ENCODE measurements at regions not wholly inside any gene's neighbourhood (a gene's known extent, or its start where the extent isn't known, plus 50 kb on each side); places are given as distances from the start of the nearest gene placed in this dataset.
"Not testable (repeated sequence)": the region's sequence is repeated elsewhere in the genome, so short reads cannot be mapped to it uniquely, and the experiment has no call there.

DNA sequence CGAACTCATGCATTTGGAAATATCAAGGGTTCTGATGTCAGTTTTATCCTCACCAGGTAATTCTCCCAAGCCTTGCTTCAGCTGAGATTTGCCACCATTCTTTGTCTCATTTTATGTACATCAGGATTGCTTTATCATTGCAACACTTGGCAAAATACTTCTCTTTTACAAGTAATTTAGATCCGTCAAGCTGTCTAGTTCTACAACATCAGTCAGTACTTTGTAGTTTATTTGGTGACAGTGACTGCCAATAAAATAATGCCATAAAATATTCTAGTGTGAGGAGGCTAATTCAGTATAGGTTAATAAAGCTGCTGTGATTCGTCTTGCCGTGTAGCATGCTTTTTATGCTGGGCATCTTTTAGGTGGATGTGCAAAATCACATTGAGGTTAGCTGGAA lies 565.3 kb upstream of the SGO1 start:
- intact Hi-C loops (cut with micrococcal nuclease), result no loop called here
- H3K9me3 Mint-ChIP-seq, result peaks cover 44% of the 10 kb centered on the region
- POLR2A ChIA-PET, result no interaction called here

DNA sequence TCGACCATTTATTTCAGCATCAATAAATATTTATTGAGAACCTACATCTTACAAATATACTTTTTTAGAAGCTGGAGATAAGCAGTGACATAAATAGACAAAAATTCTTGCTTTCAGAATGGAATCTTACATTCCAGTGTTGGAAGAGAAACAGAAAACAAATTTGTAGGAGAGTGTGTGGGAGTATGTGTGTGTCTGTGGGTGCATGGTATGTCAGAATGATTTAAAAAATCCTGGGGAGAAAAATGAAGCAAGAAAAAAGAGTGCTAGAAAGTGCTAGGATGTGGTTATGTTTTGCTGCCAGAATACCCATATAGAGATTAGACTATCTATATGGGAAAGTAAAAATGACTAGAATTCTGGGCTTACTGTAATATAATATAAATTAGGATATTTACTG lies 561.7 kb upstream of the SGO1 start:
- DNase-seq, result no peak

More for the DNA sequence above, 565.3 kb upstream of the SGO1 start:
- Mint-ChIP-seq H3K4me3 (no peak overlapping the region), H3K36me3 (no peaks in the 10 kb centered on the region), H3K27ac (no peak overlapping the region), H3K4me1 (ENCODE audit: low read depth) (no peaks in the 10 kb centered on the region), H3K27me3 (no peaks in the 10 kb centered on the region)
- CTCF ChIA-PET, result interaction anchor here (0.8 kb wide), 1 partner anchor 306 kb away, joined by 3 read pairs; no protein-coding TSS in a partner anchor
- DNase-seq, result no peak

DNA sequence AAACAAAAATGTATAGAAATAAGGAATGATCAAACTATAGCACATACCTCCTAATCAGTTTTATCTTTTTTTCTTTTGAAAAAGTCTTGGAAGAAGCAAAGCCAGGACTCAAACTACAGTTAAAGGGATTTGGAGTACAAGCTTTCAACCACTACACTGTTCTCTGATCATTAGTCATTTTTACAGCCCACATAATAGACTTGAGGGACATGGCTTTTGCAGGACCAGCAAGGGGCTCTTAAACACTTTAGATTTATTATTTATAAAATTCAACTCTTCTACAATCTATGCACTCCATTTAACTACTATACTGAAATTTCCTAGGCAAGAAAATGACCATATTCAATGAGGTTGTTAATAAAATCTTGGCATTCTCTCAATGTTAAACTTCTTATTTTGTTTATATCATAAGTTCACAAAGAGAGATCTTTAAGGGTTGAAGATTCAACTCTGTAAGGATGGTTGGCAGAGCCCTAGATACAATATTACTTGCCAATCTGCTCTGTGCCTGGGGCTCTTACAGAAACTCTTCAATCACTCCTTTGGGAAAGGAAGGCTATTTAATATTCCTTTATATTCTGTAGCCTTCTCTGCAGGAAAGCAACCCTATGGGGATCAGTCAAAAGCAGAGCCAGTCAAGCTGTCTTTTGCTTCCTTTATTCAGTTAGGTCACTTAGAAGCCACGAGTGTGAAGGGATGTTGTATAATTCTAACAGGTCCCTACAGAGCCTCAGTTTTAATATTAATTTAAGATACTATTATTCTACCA lies 557.7 kb upstream of the SGO1 start:
- ChIA-PET CTCF (no interaction called here), POLR2A (no interaction called here)
- H3K36me3 Mint-ChIP-seq, result no peaks in the 10 kb centered on the region
- H3K4me1 Mint-ChIP-seq (ENCODE audit: low read depth), result no peaks in the 10 kb centered on the region
- intact Hi-C loops (cut with micrococcal nuclease), result no loop called here
- no peak overlapping the region for H3K27ac Mint-ChIP-seq
- no peak overlapping the region for H3K4me3 Mint-ChIP-seq
- H3K9me3 Mint-ChIP-seq, result peaks cover 13% of the 10 kb centered on the region
- H3K27me3 Mint-ChIP-seq, result no peaks in the 10 kb centered on the region
- DNase-seq, result no peak

More for the DNA sequence above, 561.7 kb upstream of the SGO1 start:
- H3K27ac Mint-ChIP-seq, result no peak overlapping the region
- POLR2A ChIA-PET, result no interaction called here
- CTCF ChIA-PET, result no interaction called here
- H3K9me3 Mint-ChIP-seq, result peaks cover 27% of the 10 kb centered on the region
- no peaks in the 10 kb centered on the region for H3K27me3 Mint-ChIP-seq
- intact Hi-C loops (cut with micrococcal nuclease), result no loop called here
- H3K4me3 Mint-ChIP-seq, result no peak overlapping the region
- no peaks in the 10 kb centered on the region for H3K36me3 Mint-ChIP-seq
- H3K4me1 Mint-ChIP-seq (ENCODE audit: low read depth), result no peaks in the 10 kb centered on the region

DNA sequence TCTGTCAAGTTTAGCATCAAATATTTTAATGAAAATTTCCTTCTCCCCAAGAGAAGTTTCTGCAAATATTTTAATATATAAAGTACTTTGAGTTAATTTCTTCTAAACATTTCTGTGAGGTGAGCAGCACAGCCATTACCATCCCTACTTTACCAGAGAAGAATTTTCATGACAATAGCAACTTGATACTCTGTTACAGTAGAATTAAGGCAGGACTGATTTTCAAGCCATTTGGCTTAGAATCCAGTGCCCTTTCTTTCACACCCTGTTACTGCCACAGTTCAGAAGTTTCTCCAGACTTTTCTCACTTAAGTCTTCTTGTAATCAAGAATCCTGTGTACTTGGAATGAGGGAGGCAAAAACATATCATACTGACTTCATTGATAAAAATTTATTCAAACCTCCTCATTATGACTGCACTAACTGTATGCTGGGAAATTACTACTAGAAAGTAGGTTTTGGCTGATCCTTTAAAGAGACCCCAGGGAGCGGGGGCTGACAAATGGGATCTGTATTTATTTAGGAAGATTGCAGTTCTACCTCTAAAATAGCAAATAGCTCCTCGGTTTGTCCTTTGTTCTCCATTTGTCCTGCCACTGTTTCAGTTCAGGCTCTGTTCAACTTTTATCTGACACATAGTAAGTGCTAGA lies 557.0 kb upstream of the SGO1 start:
- ChIA-PET POLR2A (no interaction called here), CTCF (no interaction called here)
- intact Hi-C loops (cut with micrococcal nuclease), result no loop called here
- Mint-ChIP-seq H3K27ac (no peak overlapping the region), H3K9me3 (peaks cover 10% of the 10 kb centered on the region), H3K36me3 (no peaks in the 10 kb centered on the region), H3K4me1 (ENCODE audit: low read depth) (no peaks in the 10 kb centered on the region), H3K27me3 (no peaks in the 10 kb centered on the region), H3K4me3 (no peak overlapping the region)
- no peak for DNase-seq

DNA sequence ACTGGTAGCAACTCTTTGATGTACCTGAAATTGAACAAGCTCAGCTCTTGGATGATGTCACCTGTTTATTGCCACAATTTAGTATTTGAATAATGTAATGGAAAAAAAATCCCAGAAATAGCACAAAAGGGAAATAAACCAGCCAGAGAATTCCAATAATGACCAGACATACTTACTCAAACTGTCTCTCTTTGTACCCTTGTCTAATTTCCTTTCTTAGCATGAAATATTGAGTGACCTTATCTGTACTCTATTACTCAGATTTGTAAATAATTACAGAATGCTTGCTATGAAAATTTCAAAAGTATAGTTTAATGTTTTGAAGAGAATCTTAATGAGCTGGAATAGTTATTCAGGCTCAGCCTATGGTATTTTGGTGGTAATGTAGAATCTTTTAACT lies 555.4 kb upstream of the SGO1 start:
- Mint-ChIP-seq H3K36me3 (no peaks in the 10 kb centered on the region), H3K9me3 (peaks cover 3% of the 10 kb centered on the region), H3K27me3 (no peaks in the 10 kb centered on the region), H3K27ac (no peak overlapping the region), H3K4me1 (ENCODE audit: low read depth) (no peaks in the 10 kb centered on the region), H3K4me3 (no peak overlapping the region)
- intact Hi-C loops (cut with micrococcal nuclease), result no loop called here
- POLR2A ChIA-PET, result no interaction called here
- no peak for DNase-seq
- CTCF ChIA-PET, result no interaction called here

DNA sequence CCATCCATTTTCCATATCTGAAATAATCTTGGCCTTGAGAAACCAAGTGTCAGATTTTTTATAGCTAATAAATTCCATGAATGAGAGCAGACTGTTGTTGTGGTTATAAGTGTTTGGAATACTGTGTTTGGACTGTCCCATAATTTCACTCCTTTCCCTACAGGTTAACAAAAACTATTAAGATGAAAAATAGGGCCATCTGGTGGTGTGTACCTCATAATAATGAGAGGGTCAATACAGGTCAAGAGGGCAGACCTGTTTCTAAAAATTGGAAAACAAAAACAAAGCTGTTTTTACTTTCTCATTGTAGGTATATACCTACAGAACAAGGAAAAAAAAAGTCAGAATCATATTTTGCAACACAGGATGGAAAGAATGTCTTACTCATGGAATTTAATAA lies 553.8 kb upstream of the SGO1 start:
- CTCF ChIA-PET, result no interaction called here
- H3K4me1 Mint-ChIP-seq (ENCODE audit: low read depth), result no peaks in the 10 kb centered on the region

DNA sequence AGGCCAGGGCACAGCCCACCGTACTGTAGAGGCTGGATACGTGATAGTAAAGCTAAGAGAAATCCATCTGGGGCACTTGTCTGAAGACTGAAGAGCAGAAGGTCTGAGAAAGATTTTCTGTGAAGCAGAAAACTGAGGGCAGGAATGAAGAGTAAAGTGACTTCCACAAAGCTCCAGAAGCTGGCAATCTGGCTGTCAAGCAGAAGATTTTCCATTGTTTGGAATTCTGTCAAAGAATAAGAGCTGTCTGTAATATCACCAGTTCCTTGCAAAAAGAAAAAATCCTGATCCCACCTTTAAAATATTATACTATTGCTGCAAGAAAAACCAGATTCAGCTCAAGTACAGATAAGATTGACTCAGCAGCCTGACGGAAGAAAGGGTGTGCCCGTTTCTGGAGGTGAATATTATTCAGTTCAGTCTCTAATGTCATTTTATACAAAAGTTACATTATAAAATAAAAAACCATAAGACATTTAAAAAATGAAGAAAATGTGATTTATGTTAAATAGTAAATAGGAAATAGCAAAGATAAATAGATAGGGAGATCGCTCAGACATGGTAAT lies 550.4 kb upstream of the SGO1 start:
- ChIA-PET POLR2A (no interaction called here), CTCF (no interaction called here)
- peaks cover 4% of the 10 kb centered on the region for H3K9me3 Mint-ChIP-seq
- H3K27me3 Mint-ChIP-seq, result no peaks in the 10 kb centered on the region
- H3K36me3 Mint-ChIP-seq, result no peaks in the 10 kb centered on the region
- no peak overlapping the region for H3K4me3 Mint-ChIP-seq
- no peak overlapping the region for H3K27ac Mint-ChIP-seq
- H3K4me1 Mint-ChIP-seq (ENCODE audit: low read depth), result no peaks in the 10 kb centered on the region
- DNase-seq, result no peak
- intact Hi-C loops (cut with micrococcal nuclease), result no loop called here

More for the DNA sequence above, 553.8 kb upstream of the SGO1 start:
- Mint-ChIP-seq H3K27ac (no peak overlapping the region), H3K9me3 (peaks cover 3% of the 10 kb centered on the region), H3K27me3 (no peaks in the 10 kb centered on the region), H3K4me3 (no peak overlapping the region), H3K36me3 (no peaks in the 10 kb centered on the region)
- intact Hi-C loops (cut with micrococcal nuclease), result no loop called here
- POLR2A ChIA-PET, result no interaction called here
- DNase-seq, result no peak

DNA sequence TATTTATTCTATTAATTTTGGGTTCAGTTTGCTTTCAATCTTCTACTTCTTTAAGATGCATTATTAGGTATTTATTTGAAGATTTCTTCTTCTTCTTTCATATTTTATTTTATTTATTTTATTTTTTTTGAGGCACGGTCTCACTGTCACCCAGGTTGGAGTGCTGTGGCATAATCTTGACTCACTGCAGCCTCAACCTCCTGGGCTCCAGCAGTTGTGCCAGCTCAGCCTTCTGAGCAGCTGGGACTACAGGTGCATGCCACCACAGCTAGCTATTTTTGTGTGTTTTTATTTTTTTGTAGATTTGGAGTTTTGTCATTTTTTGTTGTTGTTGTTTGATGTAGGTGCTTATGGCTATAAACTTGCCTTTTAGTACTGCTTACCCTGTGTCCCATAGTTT lies 543.2 kb upstream of the SGO1 start:
- intact Hi-C loops (cut with micrococcal nuclease), result no loop called here
- POLR2A ChIA-PET, result no interaction called here
- no peak overlapping the region for H3K4me3 Mint-ChIP-seq
- H3K9me3 Mint-ChIP-seq, result peaks cover 39% of the 10 kb centered on the region
- no peaks in the 10 kb centered on the region for H3K36me3 Mint-ChIP-seq
- H3K4me1 Mint-ChIP-seq (ENCODE audit: low read depth), result no peaks in the 10 kb centered on the region
- no peaks in the 10 kb centered on the region for H3K27me3 Mint-ChIP-seq
- H3K27ac Mint-ChIP-seq, result no peak overlapping the region
- DNase-seq, result no peak
- CTCF ChIA-PET, result no interaction called here

DNA sequence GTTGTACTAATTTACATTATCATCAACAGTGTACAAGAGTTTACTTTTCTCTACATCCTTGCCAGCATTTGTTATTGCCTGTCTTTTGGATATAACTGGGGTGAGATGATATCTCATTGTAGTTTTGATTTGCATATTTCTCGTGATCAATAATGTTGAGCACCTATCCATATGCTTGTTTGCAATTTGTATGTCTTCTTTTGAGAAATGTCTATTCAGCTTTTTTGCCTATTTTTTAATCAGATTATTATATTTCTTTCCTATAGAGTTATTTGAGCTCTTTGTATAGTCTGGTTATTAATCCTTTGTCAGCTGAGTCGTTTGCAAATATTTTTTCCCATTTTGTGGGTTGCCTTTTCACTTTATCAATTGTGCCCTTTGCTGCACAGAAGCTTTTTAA lies 540.8 kb upstream of the SGO1 start:
- H3K27ac Mint-ChIP-seq, result no peak overlapping the region
- H3K36me3 Mint-ChIP-seq, result no peaks in the 10 kb centered on the region

DNA sequence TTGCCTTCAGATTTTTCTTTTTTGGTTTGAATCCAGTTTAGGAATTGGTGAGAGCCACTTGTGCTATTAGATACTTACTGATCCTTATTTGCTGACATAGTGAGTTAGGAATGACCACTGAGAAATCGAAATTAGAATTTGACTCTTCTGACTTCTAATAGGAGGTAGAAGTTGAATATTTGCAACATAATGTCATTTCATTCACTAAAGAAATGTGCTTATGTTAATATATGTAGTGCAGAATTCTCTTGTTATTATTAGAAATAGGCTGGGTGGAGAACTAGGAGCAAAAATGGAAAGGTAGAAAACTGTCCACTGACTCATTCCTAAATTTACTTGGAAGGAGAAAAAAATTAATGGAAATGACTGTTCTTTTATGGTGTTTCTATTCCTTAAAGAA lies 538.2 kb upstream of the SGO1 start:
- H3K4me3 Mint-ChIP-seq, result no peak overlapping the region
- ChIA-PET POLR2A (no interaction called here), CTCF (no interaction called here)
- H3K27me3 Mint-ChIP-seq, result no peaks in the 10 kb centered on the region
- no peaks in the 10 kb centered on the region for H3K36me3 Mint-ChIP-seq
- H3K4me1 Mint-ChIP-seq (ENCODE audit: low read depth), result no peaks in the 10 kb centered on the region
- no peak overlapping the region for H3K27ac Mint-ChIP-seq
- intact Hi-C loops (cut with micrococcal nuclease), result no loop called here
- H3K9me3 Mint-ChIP-seq, result peaks cover 66% of the 10 kb centered on the region
- DNase-seq, result no peak

More for the DNA sequence above, 540.8 kb upstream of the SGO1 start:
- ChIA-PET CTCF (no interaction called here), POLR2A (no interaction called here)
- H3K9me3 Mint-ChIP-seq, result peaks cover 51% of the 10 kb centered on the region
- no peaks in the 10 kb centered on the region for H3K4me1 Mint-ChIP-seq (ENCODE audit: low read depth)
- no peak for DNase-seq
- intact Hi-C loops (cut with micrococcal nuclease), result no loop called here
- no peaks in the 10 kb centered on the region for H3K27me3 Mint-ChIP-seq
- no peak overlapping the region for H3K4me3 Mint-ChIP-seq

DNA sequence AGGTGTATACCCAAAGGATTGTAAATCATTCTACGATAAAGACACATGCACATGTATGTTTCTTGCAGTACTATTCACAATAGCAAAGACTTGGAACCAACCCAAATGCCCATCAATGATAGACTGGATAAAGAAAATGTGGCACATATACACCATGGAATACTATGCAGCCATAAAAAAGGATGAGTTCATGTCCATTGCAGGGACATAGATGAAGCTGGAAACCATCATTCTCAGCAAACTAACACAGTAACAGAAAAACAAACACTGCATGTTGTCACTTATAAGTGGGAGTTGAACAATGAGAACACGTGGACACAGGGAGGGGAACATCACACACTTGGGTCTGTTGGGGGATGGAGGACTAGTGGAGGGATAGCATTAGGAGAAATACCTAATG lies 530.4 kb upstream of the SGO1 start:
- H3K4me1 Mint-ChIP-seq (ENCODE audit: low read depth); POLR2A ChIA-PET; H3K27me3 Mint-ChIP-seq; DNase-seq; CTCF ChIA-PET; H3K4me3 Mint-ChIP-seq; intact Hi-C loops (cut with micrococcal nuclease); H3K27ac Mint-ChIP-seq; H3K36me3 Mint-ChIP-seq: not testable (repeated sequence)
- H3K9me3 Mint-ChIP-seq, result peaks cover 64% of the 10 kb centered on the region

DNA sequence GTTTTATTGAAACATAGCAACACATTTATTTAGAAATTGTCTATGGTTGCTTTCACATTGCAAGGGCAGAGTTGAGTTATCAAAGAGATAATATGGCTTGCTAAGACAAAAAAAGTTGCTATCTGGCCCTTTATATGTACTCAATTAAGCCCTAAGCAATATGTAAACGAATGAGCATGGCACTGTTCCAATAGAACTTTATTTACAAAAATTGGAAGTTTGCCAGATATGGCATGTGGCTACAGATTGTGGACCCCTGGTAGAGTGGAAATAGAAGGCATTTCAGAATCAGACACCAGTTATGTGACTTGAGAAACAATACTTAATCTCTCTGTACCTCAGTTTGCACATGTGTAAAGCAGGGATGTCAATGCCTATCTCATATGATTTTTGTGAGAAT lies 515.6 kb upstream of the SGO1 start:
- no peaks in the 10 kb centered on the region for H3K36me3 Mint-ChIP-seq
- H3K4me3 Mint-ChIP-seq, result no peak overlapping the region

DNA sequence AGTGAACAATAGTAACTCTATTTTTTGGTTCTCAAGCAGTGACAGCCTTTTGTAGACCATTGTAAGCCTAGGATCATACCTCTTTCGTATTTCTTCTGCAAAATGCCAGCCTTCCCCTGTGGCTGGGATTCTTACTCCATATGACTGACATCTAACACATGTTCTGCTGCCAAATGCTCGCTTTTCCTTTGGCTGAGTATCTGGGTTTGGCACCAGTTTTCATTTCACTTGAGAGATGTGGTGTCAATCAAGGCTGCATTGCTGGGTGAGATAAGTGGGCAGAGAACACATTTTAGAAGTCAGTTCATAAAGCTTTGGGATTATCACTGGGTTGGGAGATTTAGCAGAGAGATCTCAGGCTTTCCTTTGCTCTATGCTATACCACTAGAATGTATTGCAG lies 514.7 kb upstream of the SGO1 start:
- DNase-seq, result no peak
- ChIA-PET CTCF (no interaction called here), POLR2A (no interaction called here)
- Mint-ChIP-seq H3K27ac (no peak overlapping the region), H3K27me3 (no peaks in the 10 kb centered on the region), H3K36me3 (no peaks in the 10 kb centered on the region), H3K4me3 (no peak overlapping the region), H3K9me3 (peaks cover 15% of the 10 kb centered on the region), H3K4me1 (ENCODE audit: low read depth) (no peaks in the 10 kb centered on the region)
- intact Hi-C loops (cut with micrococcal nuclease), result no loop called here

More for the DNA sequence above, 515.6 kb upstream of the SGO1 start:
- no peak for DNase-seq
- ChIA-PET CTCF (no interaction called here), POLR2A (no interaction called here)
- H3K9me3 Mint-ChIP-seq, result peaks cover 15% of the 10 kb centered on the region
- H3K27ac Mint-ChIP-seq, result no peak overlapping the region
- H3K4me1 Mint-ChIP-seq (ENCODE audit: low read depth), result no peaks in the 10 kb centered on the region
- intact Hi-C loops (cut with micrococcal nuclease), result no loop called here
- no peaks in the 10 kb centered on the region for H3K27me3 Mint-ChIP-seq
